HG03432 (cell line): ENCODE measurements at regions not wholly inside any gene's neighbourhood (a gene's known extent, or its start where the extent isn't known, plus 50 kb on each side); places are given as distances from the start of the nearest gene placed in this dataset.

Source experiments
- ATAC-seq: cut with Tn5 transposase; IDR thresholded peaks from one replicate; pipeline ENCODE4 v1.9.1; 2021; ENCODE audit warnings: mild to moderate bottlenecking, moderate library complexity; ENCODE audit not compliant: unreplicated experiment

- ATAC-seq = no peak
Observed at GRCh38 chr9:107064378-107064777, 201.4 kb downstream of the ZNF462 start.

DNA sequence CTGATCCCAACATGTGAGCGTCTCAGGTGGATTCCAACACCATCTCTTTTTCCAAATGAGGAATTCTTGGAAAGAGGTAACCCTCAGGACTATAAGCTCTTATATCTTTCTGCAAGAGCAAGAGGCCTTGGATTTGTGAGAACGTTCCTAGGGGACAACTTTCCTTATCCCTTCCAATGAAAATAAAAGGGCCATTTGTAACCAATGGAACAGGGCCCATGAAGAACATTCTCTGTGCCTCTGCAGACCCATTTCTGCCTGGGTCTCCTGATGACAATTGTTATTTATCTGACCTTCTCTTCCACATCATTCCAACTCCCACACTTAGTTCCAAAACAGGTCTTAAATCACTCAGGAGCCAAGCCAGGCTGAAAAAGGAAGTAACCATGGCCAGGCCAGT is 202.6 kb downstream of the ZNF462 start:
- no peak for ATAC-seq

GRCh38 chr9:107067739-107068416 is 204.9 kb downstream of the ZNF462 start:
- no peak for ATAC-seq

- ATAC-seq = no peak
Observed at GRCh38 chr9:107068581-107068980, 205.6 kb downstream of the ZNF462 start.

- no peak for ATAC-seq
Observed at GRCh38 chr9:107070586-107070985, 207.6 kb downstream of the ZNF462 start.

- no peak for ATAC-seq
Observed at GRCh38 chr9:107078061-107078460, 205.0 kb upstream of the RAD23B start.

GRCh38 chr9:107079589-107079988 is 203.5 kb upstream of the RAD23B start:
- ATAC-seq = no peak

DNA sequence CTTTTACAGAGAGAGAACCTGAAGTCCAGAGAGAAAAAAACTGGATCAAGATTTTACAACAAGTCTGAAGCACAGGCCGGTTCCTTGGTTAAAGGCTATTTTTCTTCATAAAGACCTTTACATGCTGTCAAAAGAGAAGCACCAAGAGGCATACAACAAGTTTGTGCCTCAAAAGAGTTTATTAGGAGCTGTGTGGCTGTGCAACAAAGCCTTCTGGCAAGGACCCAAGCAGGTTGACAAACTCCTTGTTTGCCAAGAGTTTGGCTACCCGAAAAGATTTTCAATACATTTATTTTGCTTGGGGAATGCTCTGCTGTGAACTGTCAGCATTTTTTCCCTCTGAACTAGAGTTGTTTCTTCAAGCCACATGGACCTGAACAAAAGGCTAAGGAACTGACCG is 202.9 kb upstream of the RAD23B start:
- ATAC-seq = no peak

- no peak for ATAC-seq
Observed at GRCh38 chr9:107086460-107086859, 196.6 kb upstream of the RAD23B start.

GRCh38 chr9:107087222-107087621 is 195.9 kb upstream of the RAD23B start:
- ATAC-seq = no peak

DNA sequence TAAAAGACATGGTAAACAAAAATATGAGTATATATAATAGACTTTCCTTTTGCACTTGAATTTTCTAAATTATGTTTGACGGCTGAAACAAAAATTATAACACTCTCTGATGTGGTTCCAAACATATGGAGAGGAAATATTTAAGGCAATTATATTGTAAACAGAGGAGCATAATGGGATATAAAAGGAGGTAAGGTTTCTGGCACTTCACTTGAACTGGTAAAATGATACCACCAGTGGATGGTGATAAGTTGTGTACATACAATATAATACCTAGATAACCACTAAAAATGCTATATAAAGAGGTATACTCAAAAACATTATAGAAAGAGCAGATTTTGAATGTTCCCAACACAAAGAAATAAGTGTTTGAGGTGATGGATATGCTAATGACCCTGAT is 192.9 kb upstream of the RAD23B start:
- ATAC-seq = no peak

DNA sequence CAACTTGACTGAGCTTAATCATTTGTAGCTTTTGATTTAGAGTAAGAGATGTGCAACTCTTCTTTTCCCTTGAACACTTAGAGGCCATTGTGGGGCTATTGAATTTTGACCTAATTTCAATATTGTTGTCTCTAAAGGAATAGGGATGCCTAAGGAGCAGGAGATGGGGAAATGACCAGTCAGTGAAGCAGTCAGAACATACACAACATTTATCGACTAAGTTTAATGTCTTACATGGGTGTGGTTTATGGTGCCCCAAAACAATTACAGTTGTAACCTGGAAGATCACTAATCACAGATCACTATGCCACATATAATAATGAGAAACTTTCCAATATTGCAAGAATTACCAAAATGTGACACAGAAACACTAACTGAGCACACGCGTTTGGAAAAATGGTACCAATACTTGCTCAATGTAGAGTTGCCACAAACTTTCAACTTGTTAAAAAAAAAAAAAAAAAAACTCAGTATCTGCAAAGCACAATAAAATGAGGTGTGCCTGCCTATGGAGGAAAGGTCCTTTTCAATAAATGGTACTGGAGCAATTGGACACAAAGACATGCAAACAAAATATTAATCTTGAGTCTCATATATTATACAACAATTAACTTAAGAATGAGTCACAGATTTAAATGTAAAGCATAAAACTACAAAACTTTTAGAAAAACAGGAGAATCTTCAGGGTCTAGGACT is 189.6 kb upstream of the RAD23B start:
- no peak for ATAC-seq

GRCh38 chr9:107094370-107094769 is 188.7 kb upstream of the RAD23B start:
- no peak for ATAC-seq

DNA sequence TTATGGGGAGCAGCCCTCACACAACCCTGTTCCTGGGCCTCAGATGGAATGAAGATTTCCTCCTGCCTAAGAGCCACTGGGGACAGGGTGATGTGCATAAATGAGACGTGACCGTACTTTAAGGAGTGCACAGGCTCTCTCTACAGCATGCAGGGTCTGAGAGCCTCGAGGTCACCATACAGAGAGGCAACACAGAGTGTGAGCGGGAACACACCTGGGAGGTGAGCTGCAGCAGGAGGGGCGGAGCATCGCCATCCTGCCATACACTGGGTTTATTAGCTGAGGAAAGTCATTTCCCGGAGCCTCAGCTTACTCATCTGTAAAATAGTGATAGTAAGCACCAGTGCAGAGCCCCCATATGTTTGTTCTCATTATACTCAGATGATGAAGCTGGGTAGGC is 182.5 kb upstream of the RAD23B start:
- no peak for ATAC-seq

GRCh38 chr9:107102011-107102410 is 181.1 kb upstream of the RAD23B start:
- no peak for ATAC-seq

DNA sequence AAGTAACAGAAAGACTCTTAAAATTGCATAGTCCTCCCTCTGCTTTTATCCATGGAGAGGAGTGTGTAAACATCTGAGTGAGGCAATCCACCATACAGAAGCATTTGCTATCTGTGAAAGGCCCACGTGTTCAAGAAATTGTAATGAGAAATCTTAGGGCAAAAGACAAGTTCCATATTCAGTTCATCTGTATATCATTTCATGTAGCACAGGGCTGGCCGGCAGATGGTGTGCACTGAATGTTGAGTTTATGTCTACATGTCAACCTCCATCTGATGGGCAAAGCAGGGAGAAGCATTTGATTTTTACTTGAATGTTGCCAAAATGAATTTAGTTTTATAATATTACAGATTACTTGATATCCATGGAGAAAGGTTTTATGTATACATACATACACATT is 179.5 kb upstream of the RAD23B start:
- ATAC-seq = no peak

DNA sequence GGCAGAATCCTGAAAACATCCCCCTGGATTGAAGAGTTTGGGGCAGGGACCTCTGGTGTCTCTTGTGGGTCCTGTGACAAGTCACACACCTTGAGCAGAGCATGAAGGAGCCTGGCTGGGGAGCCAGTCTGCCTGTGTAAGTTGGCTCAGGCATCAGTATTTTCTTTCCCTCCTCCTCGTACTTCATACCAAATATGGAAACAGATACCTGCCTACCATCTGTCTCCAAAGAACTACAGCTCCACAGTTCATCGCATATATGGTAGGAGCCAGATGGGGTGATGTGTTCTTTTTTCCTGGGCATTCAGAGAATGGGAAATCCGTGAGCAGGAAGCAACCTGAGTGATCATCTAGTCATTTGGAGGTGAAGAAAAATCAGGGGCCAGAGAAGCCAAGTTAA is 177.3 kb upstream of the RAD23B start:
- ATAC-seq = no peak

GRCh38 chr9:107106416-107106815 is 176.7 kb upstream of the RAD23B start:
- ATAC-seq = no peak

- no peak for ATAC-seq
Observed at GRCh38 chr9:107108342-107109130, 174.5 kb upstream of the RAD23B start.

DNA sequence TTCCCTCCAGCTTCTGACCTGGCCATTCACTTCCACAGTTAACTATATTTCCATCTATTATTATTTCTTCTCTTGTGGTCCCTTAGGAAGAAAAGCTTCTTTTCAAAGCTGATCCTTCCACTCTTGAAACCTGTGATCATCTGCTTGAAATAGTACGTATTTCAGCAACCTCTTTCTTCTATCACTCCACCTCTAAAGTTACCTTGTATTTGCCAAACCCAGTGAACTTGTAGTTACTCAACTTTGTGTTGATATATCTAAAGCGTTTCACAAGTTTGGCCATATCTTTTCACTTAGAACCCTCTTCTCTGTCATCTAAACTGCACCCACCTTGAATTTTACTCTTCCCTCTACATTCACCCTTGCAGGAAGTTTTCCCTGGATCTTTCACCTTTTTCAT is 173.8 kb upstream of the RAD23B start:
- ATAC-seq = no peak

DNA sequence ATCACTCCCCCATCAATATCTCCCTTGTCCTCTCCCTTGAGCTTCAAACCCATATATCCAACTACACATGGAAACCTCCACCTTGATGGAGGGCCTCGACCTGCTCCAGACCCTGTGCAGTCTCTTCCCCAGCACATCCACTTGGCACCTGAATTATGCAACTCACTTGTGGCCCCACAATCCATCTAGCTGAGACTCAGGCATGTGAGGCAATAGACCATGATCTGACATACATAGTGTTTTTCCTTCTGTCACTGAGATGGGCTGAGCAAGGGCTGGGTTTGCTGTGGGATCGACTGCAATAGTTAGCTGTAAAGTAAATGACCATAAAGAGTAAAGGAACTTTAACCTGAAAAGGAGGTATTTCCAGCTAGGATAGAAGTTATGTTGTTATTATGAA is 172.9 kb upstream of the RAD23B start:
- ATAC-seq = no peak

GRCh38 chr9:107112707-107113243 is 170.3 kb upstream of the RAD23B start:
- ATAC-seq = peak; percentile 75
